GM12872 (cell line): ENCODE measurements at regions not wholly inside any gene's neighbourhood (a gene's known extent, or its start where the extent isn't known, plus 50 kb on each side); places are given as distances from the start of the nearest gene placed in this dataset.

Experiments used
- TF ChIP-seq, protein P1 (sequence below): IDR thresholded peaks from 3 replicates; pipeline ENCODE4 v1.5.1; 2011; ENCODE audit warnings: low read depth, mild to moderate bottlenecking, low read length, moderate library complexity; ENCODE audit not compliant: insufficient read depth

DNA sequence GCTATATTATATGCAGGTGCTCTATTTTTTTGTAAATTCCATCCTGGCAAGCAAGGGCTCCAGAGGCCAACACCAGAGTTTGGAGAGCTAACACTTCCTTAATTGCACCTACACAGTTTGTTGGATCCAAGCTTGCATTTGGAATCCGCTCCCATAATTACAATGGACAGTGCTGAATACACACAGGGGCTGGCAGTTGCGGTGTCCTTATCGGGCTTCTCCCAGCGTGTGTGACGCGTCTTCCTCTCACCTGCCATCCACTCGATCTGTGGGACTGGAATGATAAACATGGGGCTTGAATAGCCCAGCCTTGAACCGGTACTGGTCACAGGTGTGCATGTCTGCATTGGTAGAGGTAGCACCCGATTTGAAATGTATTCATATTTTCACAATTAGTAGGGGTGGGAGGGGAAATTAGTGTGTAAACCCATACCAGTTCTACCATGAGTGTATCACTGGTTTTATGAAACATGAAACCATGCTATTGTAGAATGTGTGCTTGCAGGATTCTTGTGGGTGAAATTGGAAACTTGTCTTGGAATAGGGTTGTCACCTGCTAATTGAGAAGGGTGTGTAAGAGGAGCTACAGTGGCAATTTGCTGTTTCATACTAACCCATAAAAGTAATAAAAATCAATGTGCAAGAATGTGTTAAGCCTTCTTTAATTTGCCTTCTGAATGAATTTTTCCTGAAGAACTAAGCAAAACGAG is 316.5 kb downstream of the WDR11 start:
- TF ChIP-seq, protein P1, sequence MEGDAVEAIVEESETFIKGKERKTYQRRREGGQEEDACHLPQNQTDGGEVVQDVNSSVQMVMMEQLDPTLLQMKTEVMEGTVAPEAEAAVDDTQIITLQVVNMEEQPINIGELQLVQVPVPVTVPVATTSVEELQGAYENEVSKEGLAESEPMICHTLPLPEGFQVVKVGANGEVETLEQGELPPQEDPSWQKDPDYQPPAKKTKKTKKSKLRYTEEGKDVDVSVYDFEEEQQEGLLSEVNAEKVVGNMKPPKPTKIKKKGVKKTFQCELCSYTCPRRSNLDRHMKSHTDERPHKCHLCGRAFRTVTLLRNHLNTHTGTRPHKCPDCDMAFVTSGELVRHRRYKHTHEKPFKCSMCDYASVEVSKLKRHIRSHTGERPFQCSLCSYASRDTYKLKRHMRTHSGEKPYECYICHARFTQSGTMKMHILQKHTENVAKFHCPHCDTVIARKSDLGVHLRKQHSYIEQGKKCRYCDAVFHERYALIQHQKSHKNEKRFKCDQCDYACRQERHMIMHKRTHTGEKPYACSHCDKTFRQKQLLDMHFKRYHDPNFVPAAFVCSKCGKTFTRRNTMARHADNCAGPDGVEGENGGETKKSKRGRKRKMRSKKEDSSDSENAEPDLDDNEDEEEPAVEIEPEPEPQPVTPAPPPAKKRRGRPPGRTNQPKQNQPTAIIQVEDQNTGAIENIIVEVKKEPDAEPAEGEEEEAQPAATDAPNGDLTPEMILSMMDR: no peak

DNA sequence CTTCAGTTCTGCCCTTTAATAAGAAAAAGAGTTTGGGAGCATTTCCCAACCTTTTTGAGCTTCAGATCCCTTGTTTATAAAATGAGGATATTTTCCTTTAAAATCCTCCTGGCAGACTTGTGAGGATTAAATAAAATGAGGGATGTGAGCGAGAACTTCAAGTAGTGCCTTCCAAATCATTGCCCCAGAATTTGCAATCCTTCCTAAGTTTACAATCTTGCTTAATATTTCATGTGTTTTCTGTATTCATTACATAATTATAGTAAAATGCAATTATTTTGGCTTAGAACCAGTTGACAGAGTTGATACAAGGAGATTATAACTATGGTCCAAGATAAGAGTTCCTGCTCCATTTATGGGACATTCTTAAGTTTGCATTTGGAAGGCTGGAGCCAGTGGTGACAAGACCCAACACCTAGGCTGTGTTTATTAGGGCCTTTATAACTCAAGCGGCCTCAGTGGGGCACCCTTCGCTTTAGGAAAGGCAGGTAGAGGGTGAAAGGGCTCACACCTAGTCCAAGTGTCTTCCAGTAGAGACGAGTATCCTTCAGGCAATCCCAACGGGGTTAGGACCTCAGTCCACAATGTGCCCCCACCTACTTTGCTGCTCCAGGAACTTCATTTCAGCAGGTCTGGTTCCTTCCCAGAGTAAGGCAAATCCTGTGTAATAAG is 317.5 kb downstream of the WDR11 start:
- TF ChIP-seq, protein P1: no peak; the same call in 2 of the 3 replicates

DNA sequence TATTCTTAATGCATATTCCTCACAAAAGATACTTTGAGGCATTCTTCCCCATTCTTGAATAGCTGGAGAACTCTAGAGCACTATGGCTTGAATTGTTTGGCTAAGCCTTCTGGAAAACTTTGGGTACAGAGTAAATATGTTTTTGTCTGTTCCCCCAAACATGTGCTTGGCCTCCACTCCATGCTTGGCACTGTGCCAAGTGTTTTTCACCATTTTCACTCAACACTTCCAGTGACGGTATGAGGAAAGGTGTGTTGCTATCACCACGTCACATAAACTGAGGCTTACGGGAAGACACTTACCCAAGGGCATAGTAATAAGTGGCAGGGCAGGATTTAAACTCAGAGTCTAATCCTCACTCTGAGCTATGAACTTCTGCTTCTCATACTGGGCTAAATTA is 318.2 kb downstream of the WDR11 start:
- TF ChIP-seq, protein P1: no peak

DNA sequence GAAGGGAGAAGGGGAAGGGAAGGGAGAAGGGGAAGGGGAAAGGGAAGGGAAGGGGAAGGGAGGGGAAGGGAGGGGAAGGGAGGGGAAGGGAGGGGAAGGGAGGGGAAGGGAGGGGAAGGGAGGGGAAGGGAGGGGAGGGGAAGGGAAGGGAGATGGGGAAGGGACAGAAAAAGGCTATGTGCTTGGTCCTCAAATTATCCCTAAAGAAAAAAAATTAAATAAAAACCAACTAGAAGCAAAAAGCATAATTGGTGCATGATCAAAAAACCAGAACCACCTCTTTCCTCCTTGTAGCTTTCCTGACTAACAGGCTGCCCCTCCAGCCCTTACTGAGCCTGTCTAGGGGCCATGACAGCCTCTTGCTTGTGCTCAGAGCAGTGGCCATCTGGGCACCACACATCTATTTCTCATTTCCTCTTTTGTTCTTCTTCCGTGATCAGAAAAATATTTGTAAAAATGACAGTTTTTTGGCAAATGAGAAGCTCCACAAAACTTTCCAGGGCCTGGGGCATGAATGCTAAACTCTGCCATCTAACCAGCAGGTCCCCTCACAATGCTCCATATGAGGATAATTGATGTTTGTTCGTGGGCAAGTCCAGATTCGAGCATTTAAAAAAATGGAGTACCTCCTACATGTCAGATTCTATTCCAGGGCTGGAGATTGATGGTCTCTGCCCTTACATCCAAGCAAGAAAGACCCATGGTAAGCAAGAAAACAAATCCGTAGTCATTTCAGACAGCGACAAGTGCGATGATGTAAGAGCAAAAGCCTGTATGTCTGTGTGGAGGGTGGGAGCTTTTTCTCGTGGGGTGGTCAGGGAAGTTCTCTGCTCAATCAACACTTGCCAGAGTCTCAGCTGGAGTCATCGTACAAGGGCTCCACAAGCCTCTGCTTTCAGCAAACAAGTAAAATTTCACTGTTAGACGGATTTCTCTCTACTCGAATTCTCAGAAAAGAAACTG is 320.9 kb downstream of the WDR11 start:
- TF ChIP-seq, protein P1: no peak

DNA sequence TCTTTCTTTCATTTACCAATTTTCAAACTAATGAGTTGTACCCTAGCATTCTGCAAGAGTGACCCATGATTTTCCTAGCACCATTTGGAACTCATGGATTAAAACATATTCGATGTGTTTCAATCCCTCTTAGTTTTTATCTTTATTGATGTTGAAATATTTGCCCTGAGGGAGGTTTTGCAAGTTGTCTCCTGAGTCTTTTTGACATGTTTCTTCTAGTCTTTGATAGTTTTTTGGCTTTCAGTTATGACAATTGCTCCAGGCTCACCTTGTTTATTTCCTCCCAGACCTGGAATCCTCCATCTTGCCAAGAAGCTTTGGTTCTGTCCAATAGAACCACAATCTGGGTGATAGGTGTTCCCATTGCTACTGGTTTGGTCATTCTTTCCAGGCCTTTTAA is 327.8 kb downstream of the WDR11 start:
- TF ChIP-seq, protein P1: no peak

DNA sequence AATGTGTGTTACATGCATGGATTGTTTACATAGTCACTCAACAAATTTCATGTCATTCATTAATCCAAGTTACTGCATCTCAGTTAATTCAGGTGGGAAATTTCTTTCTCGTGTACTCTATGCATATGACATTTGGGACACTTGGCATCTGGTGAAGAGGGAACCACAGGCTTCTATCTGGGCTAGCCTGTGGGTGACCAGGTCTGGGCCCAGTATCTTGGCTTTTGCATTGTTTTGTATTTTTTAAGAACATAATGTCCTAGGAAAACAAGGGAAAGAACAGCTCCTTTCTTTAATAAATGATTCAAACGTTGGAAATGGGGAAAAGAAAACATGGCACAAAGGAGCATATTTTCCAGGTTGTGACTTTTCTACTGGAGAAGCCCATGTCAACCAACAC is 331.1 kb downstream of the WDR11 start:
- TF ChIP-seq, protein P1: no peak

DNA sequence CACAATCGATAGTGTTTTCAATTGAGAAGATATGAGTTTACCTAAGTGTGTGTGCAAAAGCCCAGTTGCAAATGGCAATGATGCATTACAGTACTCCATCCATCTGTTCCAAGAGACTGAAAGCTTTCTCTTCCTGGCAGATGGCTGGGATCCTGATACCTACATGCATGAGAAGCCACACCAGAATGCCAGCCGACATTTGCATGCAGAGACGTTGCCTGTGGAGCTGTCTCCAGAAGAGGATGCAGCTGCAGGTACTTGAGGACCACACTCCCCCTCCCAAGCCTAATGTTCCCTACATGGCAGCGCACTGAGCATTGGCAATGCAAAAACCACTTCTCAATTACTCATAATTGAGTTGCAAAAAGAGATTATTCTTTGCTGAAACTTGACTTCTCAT is 332.1 kb downstream of the WDR11 start:
- TF ChIP-seq, protein P1: no peak
